Activated CD4-positive, CD25-positive, alpha-beta regulatory T cell treated with anti-CD3 and anti-CD28 coated beads, Interleukin-2, amount 50 U/mL, for 24 hours (primary cell): ENCODE measurements at regions not wholly inside any gene's neighbourhood (a gene's known extent, or its start where the extent isn't known, plus 50 kb on each side); places are given as distances from the start of the nearest gene placed in this dataset.
"Not testable (repeated sequence)": the region's sequence is repeated elsewhere in the genome, so short reads cannot be mapped to it uniquely, and the experiment has no call there.

Source experiments
- ATAC-seq, 2 donors: fragments of 150-1000 bp; cut with Tn5 transposase; one replicate each; pipeline ENCODE4 v1.10.0; 2021; ENCODE audit warnings: mild to moderate bottlenecking in 1 of 2, moderate library complexity in 1 of 2

DNA sequence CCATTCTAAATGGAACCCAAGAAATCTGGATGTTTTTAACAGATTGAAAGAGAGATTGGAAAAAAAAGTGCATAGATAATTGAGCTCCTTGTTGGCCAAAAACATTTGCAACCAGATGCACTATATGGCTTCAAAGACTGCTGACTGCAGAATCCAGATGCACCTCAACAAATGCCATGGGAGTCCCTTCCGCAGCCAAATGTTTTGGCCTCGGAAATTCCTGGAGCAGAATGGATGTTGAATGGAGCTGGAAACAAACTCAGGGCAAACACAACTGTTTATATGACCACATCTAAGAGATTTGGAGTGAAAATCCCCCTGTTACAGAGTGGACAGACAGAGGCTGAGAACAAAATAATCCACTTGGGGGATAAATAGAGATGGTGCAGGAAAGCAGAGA lies 285.0 kb upstream of the NFIA start:
- no peak for ATAC-seq

- ATAC-seq: no peak
These were observed 291.1 kb upstream of the NFIA start for GRCh38 chr1:60791226-60791625.

- ATAC-seq: not testable (repeated sequence)
These were observed 309.3 kb upstream of the NFIA start for GRCh38 chr1:60773099-60773498.

- ATAC-seq: no peak
These were observed 313.3 kb upstream of the NFIA start for GRCh38 chr1:60769082-60769481.

DNA sequence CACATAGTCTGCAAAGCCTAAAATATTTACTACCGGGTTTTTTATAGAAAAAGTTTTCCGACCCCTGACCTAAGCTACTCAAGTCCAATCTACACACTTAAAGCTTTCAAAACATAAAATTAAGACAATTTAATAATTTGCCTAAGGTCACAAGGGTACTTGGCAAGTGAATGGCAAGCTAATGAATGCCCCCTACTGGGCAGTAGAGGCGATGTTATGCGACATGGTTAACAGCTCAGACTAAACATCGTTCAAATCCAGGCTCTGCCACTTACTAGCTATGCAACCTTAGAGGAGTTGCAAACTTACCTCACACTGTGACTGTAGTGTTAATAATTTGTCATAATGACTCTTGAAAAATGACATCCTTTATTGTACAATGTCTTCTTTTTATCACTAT lies 317.2 kb upstream of the NFIA start:
- no peak for ATAC-seq

GRCh38 chr1:60764489-60764888 lies 317.9 kb upstream of the NFIA start:
- no peak for ATAC-seq

GRCh38 chr1:60763741-60764140 lies 318.6 kb upstream of the NFIA start:
- ATAC-seq: no peak

DNA sequence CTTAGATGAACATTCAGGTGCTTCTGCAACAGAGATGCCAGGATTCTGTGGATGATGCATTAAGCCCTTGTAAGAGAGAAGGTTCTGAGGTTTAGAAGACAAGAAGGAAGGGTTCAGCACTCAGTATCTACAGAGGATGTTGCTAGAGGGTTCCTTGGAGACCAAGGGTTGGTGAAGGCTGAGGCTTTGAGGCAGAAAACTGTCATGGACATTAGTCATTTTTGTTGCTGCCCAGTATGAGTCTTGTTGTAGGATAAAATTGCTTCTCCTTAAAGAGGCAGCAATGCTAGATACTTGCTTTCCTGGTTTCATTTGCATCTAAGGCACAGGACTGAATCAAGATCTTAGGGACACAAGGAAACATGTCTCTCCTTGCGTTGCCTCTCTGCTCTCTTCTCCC lies 319.4 kb upstream of the NFIA start:
- ATAC-seq: no peak

DNA sequence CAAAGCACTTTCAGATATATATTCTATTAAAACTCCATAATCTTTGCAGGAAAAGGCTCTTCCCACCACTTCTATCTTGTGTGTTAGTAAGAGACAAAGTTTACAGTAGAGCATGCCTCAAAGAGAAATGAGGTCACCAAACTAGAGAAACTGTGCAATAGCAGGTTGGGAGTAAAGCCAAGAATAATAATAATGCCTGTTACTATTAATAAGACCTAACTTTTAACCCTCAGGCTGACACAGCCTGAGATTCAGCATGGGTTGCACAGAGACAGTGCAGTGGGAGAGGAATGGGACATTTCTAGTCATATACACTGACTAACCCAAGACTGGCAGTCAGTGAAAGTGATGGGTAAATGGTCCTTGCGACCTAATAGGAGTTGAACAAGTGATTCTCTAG lies 320.2 kb upstream of the NFIA start:
- ATAC-seq: no peak

DNA sequence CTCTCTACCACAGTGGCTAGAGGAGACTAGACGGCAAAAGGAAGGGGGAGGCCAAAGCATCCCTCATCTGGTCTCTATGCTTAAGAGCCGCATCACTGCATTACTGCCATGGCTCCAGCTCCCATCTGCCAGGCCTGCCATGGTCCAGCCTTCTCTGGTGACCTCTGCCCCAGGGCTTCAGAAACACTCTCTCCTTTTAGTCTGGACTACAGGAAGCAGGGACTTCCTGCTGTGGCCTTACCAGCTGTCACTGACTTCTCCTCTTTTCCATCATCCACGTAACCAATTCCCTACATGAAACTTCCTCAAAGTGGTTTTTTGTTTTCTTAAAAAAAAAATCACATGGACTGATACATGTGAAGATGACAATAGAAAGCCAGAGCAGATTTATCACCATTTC lies 323.1 kb upstream of the NFIA start:
- no peak for ATAC-seq

DNA sequence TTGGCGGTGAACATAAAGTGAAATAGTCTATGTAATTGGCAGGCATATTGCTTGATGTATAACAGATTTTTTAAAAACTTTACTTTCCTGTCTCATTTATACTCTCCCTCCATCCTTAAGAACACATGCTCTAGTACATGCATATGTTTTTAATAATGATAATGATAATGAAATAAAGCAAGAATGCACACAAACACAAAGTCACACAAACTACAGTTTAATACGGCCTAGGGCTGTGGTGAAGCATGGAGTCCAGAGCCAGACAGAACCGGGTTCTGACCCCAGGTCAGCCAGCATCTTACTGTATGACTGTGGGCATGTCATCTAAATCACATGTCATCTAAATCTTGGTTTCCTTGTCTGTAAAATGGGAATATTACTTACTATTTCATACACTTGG lies 324.9 kb upstream of the NFIA start:
- no peak for ATAC-seq

- no peak for ATAC-seq
These were observed 329.1 kb upstream of the NFIA start for GRCh38 chr1:60753036-60753900.

- no peak for ATAC-seq
These were observed 331.1 kb upstream of the NFIA start for GRCh38 chr1:60751306-60751705.

DNA sequence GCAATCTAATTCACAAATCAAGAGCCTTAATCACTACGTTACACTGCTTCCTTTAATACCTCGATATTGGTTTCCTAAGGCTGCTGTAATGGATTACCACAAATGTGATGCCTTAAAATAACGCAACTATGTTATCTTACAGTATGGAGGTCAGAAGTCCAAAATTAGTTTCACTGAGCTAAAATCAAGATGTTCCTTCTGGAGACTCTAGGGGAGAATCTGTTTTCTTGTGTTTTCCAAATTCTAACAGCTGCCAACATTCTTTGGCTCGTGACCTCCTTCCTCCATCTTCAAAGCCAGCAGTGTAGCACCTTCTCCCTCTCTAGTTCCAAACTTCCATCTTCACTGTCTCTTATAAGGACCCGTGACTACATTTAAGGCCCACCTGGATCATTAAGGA lies 335.0 kb upstream of the NFIA start:
- no peak for ATAC-seq

- no peak for ATAC-seq
These were observed 336.0 kb upstream of the NFIA start for GRCh38 chr1:60746278-60746791.

DNA sequence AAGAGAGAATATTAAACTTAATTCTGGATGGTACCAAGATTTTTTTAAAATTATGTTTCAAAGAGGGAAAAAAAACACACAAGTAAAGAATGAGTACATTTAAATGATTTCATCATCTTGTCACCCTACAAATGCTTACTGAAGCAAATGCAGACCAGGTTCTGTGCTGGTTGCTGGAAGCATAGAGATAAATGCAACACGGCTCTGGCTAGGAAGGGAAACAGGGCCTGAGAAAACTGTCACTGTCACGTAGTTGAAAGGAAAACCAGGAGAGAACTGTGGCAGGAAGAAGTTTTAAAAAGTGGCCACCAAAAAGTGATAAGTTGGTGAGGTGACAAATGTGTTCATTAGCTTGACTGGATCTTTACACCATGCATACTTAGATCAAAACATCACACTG lies 336.9 kb upstream of the NFIA start:
- ATAC-seq: no peak

DNA sequence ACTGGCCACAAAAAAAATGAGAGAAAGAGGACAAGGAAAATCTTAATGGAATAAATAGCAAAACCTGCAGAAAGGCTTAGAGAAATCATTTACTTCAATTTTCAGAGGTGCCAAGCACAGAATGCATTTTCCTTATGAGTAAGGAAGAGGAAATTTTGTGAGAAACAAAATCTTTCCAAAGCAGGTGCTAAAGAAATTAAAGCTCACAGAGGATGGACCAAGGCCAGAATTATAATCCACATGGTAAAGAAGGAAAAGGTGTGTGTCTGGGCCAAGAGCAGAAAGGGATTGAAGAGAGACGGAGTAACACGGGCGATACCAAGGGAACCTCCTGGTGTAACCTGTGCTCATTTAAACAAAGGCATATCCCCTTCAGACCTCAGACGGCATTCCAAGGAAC lies 340.0 kb upstream of the NFIA start:
- ATAC-seq: no peak

- ATAC-seq: no peak
These were observed 342.2 kb upstream of the NFIA start for GRCh38 chr1:60740154-60740553.

DNA sequence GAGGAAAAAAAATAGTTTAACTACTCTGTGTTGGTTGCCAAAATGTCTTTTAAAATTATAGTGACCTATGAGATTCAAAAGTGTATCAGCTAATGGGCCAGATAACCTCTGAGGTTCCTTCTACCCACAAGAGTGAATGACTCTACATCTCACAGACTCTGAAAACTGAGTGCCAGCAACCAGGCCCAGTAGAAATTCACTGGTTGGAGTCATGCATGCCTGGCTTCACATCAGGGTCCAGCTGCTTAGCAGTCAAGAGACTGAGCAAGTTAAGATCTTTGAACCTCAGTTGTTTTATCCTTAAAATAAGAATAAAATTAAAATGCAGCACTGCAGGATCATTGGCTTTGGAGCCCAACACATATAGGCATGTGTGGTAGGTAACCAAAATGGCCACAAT lies 342.6 kb upstream of the NFIA start:
- no peak for ATAC-seq

- ATAC-seq: no peak
These were observed 349.4 kb upstream of the NFIA start for GRCh38 chr1:60732977-60733401.

DNA sequence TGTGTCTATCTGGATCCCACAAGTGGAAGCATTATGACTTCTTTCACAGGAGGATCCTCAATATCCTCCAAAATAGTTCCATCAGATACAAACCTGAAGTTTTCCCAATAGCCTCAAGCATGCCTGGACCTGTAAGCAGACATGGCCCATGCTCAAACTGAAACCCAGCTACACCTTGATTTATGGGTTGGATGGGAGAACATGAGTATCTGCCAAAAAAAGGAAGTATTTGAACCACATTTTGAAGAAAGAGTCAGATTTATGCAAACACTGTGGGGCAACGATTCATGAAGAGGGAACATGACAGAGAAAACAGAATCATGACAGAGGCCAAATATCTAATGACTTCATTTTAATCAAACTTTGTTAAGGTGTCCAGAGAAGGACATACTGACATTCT lies 351.0 kb upstream of the NFIA start:
- ATAC-seq: no peak

GRCh38 chr1:60727552-60727951 lies 354.8 kb upstream of the NFIA start:
- no peak for ATAC-seq

DNA sequence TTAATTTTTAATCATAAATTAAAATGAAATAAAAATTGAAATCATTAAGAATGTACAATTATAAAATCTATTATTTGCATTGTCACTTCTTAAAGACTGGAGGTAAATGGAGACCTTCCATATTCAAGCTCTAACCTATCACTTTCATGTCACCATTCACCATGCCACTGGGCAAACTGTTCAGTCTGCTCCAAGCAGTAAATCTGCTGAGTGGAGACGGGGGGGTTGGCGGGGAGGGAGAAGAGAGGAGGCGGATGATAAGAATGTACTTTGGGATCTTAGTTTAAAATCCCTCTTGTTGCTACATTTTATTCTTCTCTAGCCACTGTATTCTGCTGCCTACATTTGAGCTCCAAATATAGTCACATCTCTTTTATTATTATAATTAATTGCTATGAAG lies 365.9 kb upstream of the NFIA start:
- ATAC-seq: no peak

GRCh38 chr1:60715970-60716369 lies 366.4 kb upstream of the NFIA start:
- ATAC-seq: no peak

- no peak for ATAC-seq
These were observed 372.9 kb upstream of the NFIA start for GRCh38 chr1:60709426-60709825.
